HT-29 (cell line): ENCODE measurements at regions not wholly inside any gene's neighbourhood (a gene's known extent, or its start where the extent isn't known, plus 50 kb on each side); places are given as distances from the start of the nearest gene placed in this dataset.

ENCODE experiments used
- DNase-seq: peaks from one replicate; pipeline ENCODE4 v3.0.0-alpha.2; 2015; ENCODE audit warnings: low spot score

GRCh38 chrX:8971116-8971515 lies 62.8 kb downstream of the FAM9B start:
- peak; percentile 53 for DNase-seq

GRCh38 chrX:8969378-8969777 lies 64.5 kb downstream of the FAM9B start:
- no peak for DNase-seq

GRCh38 chrX:8967461-8967860 lies 66.5 kb downstream of the FAM9B start:
- DNase-seq: no peak

GRCh38 chrX:8960957-8961468 lies 72.9 kb downstream of the FAM9B start:
- DNase-seq: no peak

GRCh38 chrX:8955511-8955910 lies 78.4 kb downstream of the FAM9B start:
- DNase-seq: no peak

- no peak for DNase-seq
These were observed 87.4 kb downstream of the FAM9B start for GRCh38 chrX:8946563-8946962.

GRCh38 chrX:8939322-8939721 lies 94.6 kb downstream of the FAM9B start:
- no peak for DNase-seq

- no peak for DNase-seq
These were observed 106.2 kb downstream of the FAM9B start for GRCh38 chrX:8927701-8928100.

- DNase-seq: no peak
These were observed 106.8 kb downstream of the FAM9B start for GRCh38 chrX:8927066-8927635.

GRCh38 chrX:8921615-8922014 lies 112.3 kb downstream of the FAM9B start:
- no peak for DNase-seq

- no peak for DNase-seq
These were observed 114.1 kb downstream of the FAM9B start for GRCh38 chrX:8919801-8920200.

- DNase-seq: no peak
These were observed 115.5 kb upstream of the FAM9A start for GRCh38 chrX:8916697-8917096.

- DNase-seq: no peak
These were observed 113.5 kb upstream of the FAM9A start for GRCh38 chrX:8914681-8915080.

GRCh38 chrX:8913655-8914409 lies 112.6 kb upstream of the FAM9A start:
- no peak for DNase-seq

GRCh38 chrX:8907688-8908087 lies 106.5 kb upstream of the FAM9A start:
- DNase-seq: no peak

GRCh38 chrX:8906299-8906938 lies 105.2 kb upstream of the FAM9A start:
- no peak for DNase-seq

GRCh38 chrX:8897259-8897658 lies 96.1 kb upstream of the FAM9A start:
- DNase-seq: no peak

- DNase-seq: no peak
These were observed 89.6 kb upstream of the FAM9A start for GRCh38 chrX:8890794-8891193.

- no peak for DNase-seq
These were observed 85.8 kb upstream of the FAM9A start for GRCh38 chrX:8887004-8887403.

GRCh38 chrX:8879750-8880149 lies 78.6 kb upstream of the FAM9A start:
- peak; percentile 45 for DNase-seq

GRCh38 chrX:8873956-8874355 lies 72.8 kb upstream of the FAM9A start:
- no peak for DNase-seq

GRCh38 chrX:8873102-8873501 lies 71.9 kb upstream of the FAM9A start:
- no peak for DNase-seq

- no peak for DNase-seq
These were observed 69.2 kb upstream of the FAM9A start for GRCh38 chrX:8870411-8870810.
